Sigmoid colon (tissue), 6 donors: ENCODE measurements at regions not wholly inside any gene's neighbourhood (a gene's known extent, or its start where the extent isn't known, plus 50 kb on each side); places are given as distances from the start of the nearest gene placed in this dataset.

Experiments
- DNase-seq: peaks from one replicate; pipeline ENCODE4 v3.0.0-alpha.2; 2019
- H3K27ac ChIP-seq, 4 donors: fragments of 200-600 bp; sonication (generic); one replicate each; pipeline ENCODE4 v1.5.1; 2016 to 2019; ENCODE audit warnings: mild to moderate bottlenecking in 1 of 4
- H3K27me3 ChIP-seq, 3 donors: fragments of 200-600 bp; sonication (generic); one replicate each; pipeline ENCODE4 v1.5.1; 2019; ENCODE audit warnings: mild to moderate bottlenecking in 1 of 3
- H3K36me3 ChIP-seq, 4 donors: fragments of 200-600 bp; sonication (generic); one replicate each; pipeline ENCODE4 v1.5.1; 2016 to 2019
- H3K4me1 ChIP-seq, 4 donors: fragments of 200-600 bp; sonication (generic); one replicate each; pipeline ENCODE4 v1.5.1; 2017 to 2019
- H3K4me3 ChIP-seq, 4 donors: fragments of 200-600 bp; sonication (generic); one replicate each; pipeline ENCODE4 v1.5.1; 2017 to 2019; ENCODE audit warnings: mild to moderate bottlenecking in 2 of 4, moderate library complexity in 1 of 4
- H3K9me3 ChIP-seq, 4 donors: fragments of 200-600 bp in 3 of 4; sonication (generic) in 3 of 4; one replicate each; pipeline versions ENCODE4 v1.5.1 to v1.6.1; 2013 to 2019
- CTCF ChIP-seq, 4 experiments: fragments of 450-650 bp in 3 of 4; fragments of 200-600 bp in 1 of 4; IDR thresholded peaks; one replicate each; pipeline ENCODE4 v1.5.1; 2016 to 2019; ENCODE audit warnings: antibody characterized with exemption in 4 of 4, mild to moderate bottlenecking in 3 of 4, moderate library complexity in 2 of 4
- EP300 ChIP-seq, 4 donors: sonication (generic); formaldehyde crosslinking; IDR thresholded peaks; one replicate each; pipeline ENCODE4 v1.6.1; 2017; ENCODE audit warnings: antibody characterized with exemption in 4 of 4
- POLR2A ChIP-seq, 2 donors: fragments of 450-650 bp; IDR thresholded peaks; one replicate each; pipeline ENCODE4 v1.6.1; 2016; ENCODE audit warnings: antibody characterized with exemption in 2 of 2, mild to moderate bottlenecking in 2 of 2, moderate library complexity in 2 of 2
- POLR2AphosphoS5 ChIP-seq, 4 donors: sonication (generic); formaldehyde crosslinking; IDR thresholded peaks; one replicate each; pipeline ENCODE4 v1.6.1; 2017; ENCODE audit warnings: antibody characterized with exemption in 4 of 4
- WGBS, 2 donors: extraction: QIAGEN DNeasy Blood & Tissue Kit; methylation state at CpG; one replicate each; pipeline ENCODE4 v1.1.7; 2013; 5-methylcytosine and 5-hydroxymethylcytosine counted together
- intact Hi-C: fragments of 100-400 bp; cut with DNase I; formaldehyde crosslinking; loops from one replicate; pipeline ENCODE4 v1.15.1; 2023
- donor health status: healthy with polysubstance abuse.
- donor health status: healthy.

DNA sequence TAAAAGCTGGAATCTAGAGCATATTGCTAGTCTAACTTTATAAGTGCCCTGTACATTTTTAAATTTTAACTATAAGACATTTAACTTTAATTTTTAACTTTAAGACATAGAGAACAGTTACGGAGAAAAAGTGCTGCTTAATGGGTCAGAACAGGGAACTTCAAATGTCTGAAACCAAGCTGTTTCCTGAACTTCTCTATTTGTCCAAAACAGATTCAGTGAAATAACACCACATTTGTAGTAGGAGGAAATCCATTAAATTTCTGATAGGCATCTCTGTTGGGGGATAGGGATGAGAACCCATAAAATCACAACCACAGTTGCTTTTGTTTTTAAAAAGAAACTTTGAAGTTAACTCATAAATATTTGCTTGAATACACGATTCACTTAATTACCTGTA lies 170.8 kb upstream of the ANK3 start:
- H3K4me1 ChIP-seq = peaks cover 0 to 5% (median 2%) of the 10 kb centered on the region in 4 donors
- intact Hi-C loops = no loop called here
- H3K9me3 ChIP-seq = no peaks in the 10 kb centered on the region
- H3K27me3 ChIP-seq = no peaks in the 10 kb centered on the region
- DNase-seq = no peak
- WGBS, 2 donors = 50 to 80% methylated on average over 2 of the region's 2 CpGs
- TF ChIP-seq POLR2A (IDR thresholded peaks at IDR 0.05) (no peak), EP300 (IDR thresholded peaks at IDR 0.05) (no peak), CTCF (IDR thresholded peaks at IDR 0.05) (no peak), POLR2AphosphoS5 (IDR thresholded peaks at IDR 0.05) (no peak)
- no peaks in the 10 kb centered on the region for H3K36me3 ChIP-seq
- H3K4me3 ChIP-seq = no peak overlapping the region
- H3K27ac ChIP-seq = no peak overlapping the region

- 64 to 76% methylated on average over 5 of the region's 5 CpGs for WGBS, 2 donors
- no peaks in the 10 kb centered on the region for H3K27me3 ChIP-seq
- TF ChIP-seq EP300 (IDR thresholded peaks at IDR 0.05) (no peak), POLR2A (IDR thresholded peaks at IDR 0.05) (no peak), POLR2AphosphoS5 (IDR thresholded peaks at IDR 0.05) (no peak), CTCF (IDR thresholded peaks at IDR 0.05) (no peak)
- no peak overlapping the region for H3K27ac ChIP-seq
- no peaks in the 10 kb centered on the region for H3K36me3 ChIP-seq
- no peak for DNase-seq
- H3K4me3 ChIP-seq = no peak overlapping the region
- no peaks in the 10 kb centered on the region for H3K9me3 ChIP-seq
- H3K4me1 ChIP-seq = no peaks in the 10 kb centered on the region
- intact Hi-C loops = no loop called here
Measured at GRCh38 chr10:60555700-60556099, 166.0 kb upstream of the ANK3 start.

GRCh38 chr10:60549686-60550085 lies 160.0 kb upstream of the ANK3 start:
- intact Hi-C loops = no loop called here
- no peaks in the 10 kb centered on the region for H3K4me1 ChIP-seq
- H3K36me3 ChIP-seq = no peaks in the 10 kb centered on the region
- TF ChIP-seq CTCF (IDR thresholded peaks at IDR 0.05) (no peak), POLR2A (IDR thresholded peaks at IDR 0.05) (no peak)
- no peaks in the 10 kb centered on the region for H3K27me3 ChIP-seq
- 12 to 29% methylated on average over 1 of the region's 1 CpG for WGBS, 2 donors
- H3K27ac ChIP-seq = no peak overlapping the region
- H3K9me3 ChIP-seq = no peaks in the 10 kb centered on the region
- no peak for DNase-seq
- no peak overlapping the region for H3K4me3 ChIP-seq

DNA sequence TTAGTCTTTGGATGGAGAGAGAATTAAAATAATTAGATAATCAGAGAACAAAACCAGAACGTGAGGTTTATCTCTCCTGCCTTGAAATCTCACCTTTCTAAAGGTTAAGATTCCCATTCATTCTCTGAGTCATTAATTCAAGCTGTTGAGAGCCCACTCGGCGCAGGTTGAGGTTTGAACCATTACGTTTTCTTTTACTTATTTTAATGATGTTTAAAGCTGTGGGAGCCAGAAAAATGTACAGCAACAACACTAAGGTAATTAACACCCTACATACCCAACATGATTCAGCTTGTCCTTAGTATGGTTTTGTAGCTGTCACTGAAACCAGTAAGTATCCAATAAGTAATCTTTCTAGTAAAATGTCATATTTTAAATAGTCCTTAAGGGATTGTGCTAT lies 153.0 kb upstream of the ANK3 start:
- no peaks in the 10 kb centered on the region for H3K27me3 ChIP-seq
- intact Hi-C loops = no loop called here
- no peaks in the 10 kb centered on the region for H3K9me3 ChIP-seq
- no peaks in the 10 kb centered on the region for H3K36me3 ChIP-seq
- TF ChIP-seq CTCF (IDR thresholded peaks at IDR 0.05) = no peak
- H3K27ac ChIP-seq = no peak overlapping the region
- WGBS, 2 donors = 90% methylated on average over 4 of the region's 4 CpGs
- no peak overlapping the region for H3K4me3 ChIP-seq
- DNase-seq = no peak
- H3K4me1 ChIP-seq = no peaks in the 10 kb centered on the region

- no peaks in the 10 kb centered on the region for H3K36me3 ChIP-seq
- H3K9me3 ChIP-seq = no peaks in the 10 kb centered on the region
- intact Hi-C loops = no loop called here
- no peak overlapping the region for H3K27ac ChIP-seq
- 58 to 78% methylated on average over 3 of the region's 3 CpGs for WGBS, 2 donors
- no peak for TF ChIP-seq CTCF (IDR thresholded peaks at IDR 0.05)
- no peaks in the 10 kb centered on the region for H3K4me1 ChIP-seq
- H3K4me3 ChIP-seq = no peak overlapping the region
- no peaks in the 10 kb centered on the region for H3K27me3 ChIP-seq
- no peak for DNase-seq
Measured at GRCh38 chr10:60541451-60541850, 151.8 kb upstream of the ANK3 start.
